Fibroblast of lung (primary cell): ENCODE measurements at regions not wholly inside any gene's neighbourhood (a gene's known extent, or its start where the extent isn't known, plus 50 kb on each side); places are given as distances from the start of the nearest gene placed in this dataset.

ENCODE experiments used
- EZH2 ChIP-seq: IDR thresholded peaks from 2 replicates; pipeline ENCODE4 v1.5.1; 2012; ENCODE audit warnings: low read length, control low read depth, mild to moderate bottlenecking; ENCODE audit errors: missing control alignments
- TF ChIP-seq, protein P1 (sequence below), 2 donors: IDR thresholded peaks in 1 of 2; conservative IDR thresholded peaks in 1 of 2; 1 replicate in 1 of 2; 2 replicates in 1 of 2; pipeline ENCODE4 v1.5.1; 2011 to 2012; ENCODE audit warnings: low read length in 2 of 2, control low read depth in 1 of 2, inconsistent platforms in 1 of 2, low read depth in 1 of 2, mild to moderate bottlenecking in 1 of 2

DNA sequence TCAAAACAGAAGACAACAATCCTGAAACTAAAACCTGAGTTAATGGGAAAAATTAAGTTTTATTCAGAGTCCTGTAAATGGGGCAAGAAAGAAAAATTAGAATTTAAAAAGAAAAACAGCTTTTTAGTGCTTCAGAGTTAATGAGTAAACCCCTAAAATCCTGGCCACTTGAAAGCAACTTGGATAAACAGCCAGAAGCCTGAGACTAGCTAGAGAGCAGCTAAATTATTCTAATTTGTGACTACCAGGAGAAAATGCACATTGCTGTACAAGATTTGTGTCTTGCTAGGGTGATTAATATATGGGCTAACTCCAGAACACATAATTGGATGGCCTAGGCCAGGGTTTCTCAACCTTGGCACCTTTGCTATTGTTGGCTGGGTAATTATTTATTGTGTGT lies 62.4 kb upstream of the ARG1 start:
- TF ChIP-seq, protein P1, sequence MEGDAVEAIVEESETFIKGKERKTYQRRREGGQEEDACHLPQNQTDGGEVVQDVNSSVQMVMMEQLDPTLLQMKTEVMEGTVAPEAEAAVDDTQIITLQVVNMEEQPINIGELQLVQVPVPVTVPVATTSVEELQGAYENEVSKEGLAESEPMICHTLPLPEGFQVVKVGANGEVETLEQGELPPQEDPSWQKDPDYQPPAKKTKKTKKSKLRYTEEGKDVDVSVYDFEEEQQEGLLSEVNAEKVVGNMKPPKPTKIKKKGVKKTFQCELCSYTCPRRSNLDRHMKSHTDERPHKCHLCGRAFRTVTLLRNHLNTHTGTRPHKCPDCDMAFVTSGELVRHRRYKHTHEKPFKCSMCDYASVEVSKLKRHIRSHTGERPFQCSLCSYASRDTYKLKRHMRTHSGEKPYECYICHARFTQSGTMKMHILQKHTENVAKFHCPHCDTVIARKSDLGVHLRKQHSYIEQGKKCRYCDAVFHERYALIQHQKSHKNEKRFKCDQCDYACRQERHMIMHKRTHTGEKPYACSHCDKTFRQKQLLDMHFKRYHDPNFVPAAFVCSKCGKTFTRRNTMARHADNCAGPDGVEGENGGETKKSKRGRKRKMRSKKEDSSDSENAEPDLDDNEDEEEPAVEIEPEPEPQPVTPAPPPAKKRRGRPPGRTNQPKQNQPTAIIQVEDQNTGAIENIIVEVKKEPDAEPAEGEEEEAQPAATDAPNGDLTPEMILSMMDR (conservative IDR thresholded peaks at IDR 0.05 in 1 of 2, IDR thresholded peaks at IDR 0.05 in 1 of 2; ENCODE audit: low read depth in 1 of 2, low read length in 2 of 2), result no peak
- TF ChIP-seq EZH2, result no peak
